HepG2 (cell line): ENCODE measurements at regions not wholly inside any gene's neighbourhood (a gene's known extent, or its start where the extent isn't known, plus 50 kb on each side); places are given as distances from the start of the nearest gene placed in this dataset.

Source experiments
- CTCF ChIP-seq: sonication (generic); formaldehyde crosslinking; IDR thresholded peaks from 2 replicates; pipeline ENCODE4 v1.5.0; 2020; ENCODE audit warnings: mild to moderate bottlenecking, missing genetic modification reagents, moderate library complexity
- ELF4 ChIP-seq: sonication (generic); formaldehyde crosslinking; IDR thresholded peaks from 2 replicates; pipeline ENCODE4 v1.5.0; 2020; ENCODE audit warnings: missing genetic modification reagents, mild to moderate bottlenecking, moderate library complexity, borderline replicate concordance
- NBN ChIP-seq: fragments of 450-650 bp; conservative IDR thresholded peaks from 2 replicates; pipeline ENCODE4 v1.6.1; 2017
- SRF ChIP-seq: IDR thresholded peaks from 2 replicates; pipeline ENCODE4 v1.6.1; 2011; ENCODE audit warnings: mild to moderate bottlenecking, low read depth, low read length, moderate library complexity
- TCF7L2 ChIP-seq: IDR thresholded peaks from 2 replicates; pipeline ENCODE4 v1.6.1; 2011; ENCODE audit warnings: mild to moderate bottlenecking, low read depth, low read length, moderate library complexity
- TMF1 ChIP-seq: sonication (generic); formaldehyde crosslinking; IDR thresholded peaks from 2 replicates; pipeline ENCODE4 v1.8.1; 2022; ENCODE audit warnings: low read depth, missing genetic modification reagents
- TRIM24 ChIP-seq: sonication (generic); formaldehyde crosslinking; IDR thresholded peaks from 2 replicates; pipeline ENCODE4 v1.8.0; 2022; ENCODE audit warnings: mild to moderate bottlenecking, missing genetic modification reagents
- YY1 ChIP-seq: IDR thresholded peaks from 2 replicates; pipeline ENCODE4 v1.6.1; 2011; ENCODE audit warnings: low read length, low read depth, moderate library complexity, mild to moderate bottlenecking; ENCODE audit not compliant: insufficient read depth, insufficient replicate concordance
- ZSCAN30 ChIP-seq: sonication (generic); formaldehyde crosslinking; IDR thresholded peaks from 2 replicates; pipeline ENCODE4 v1.5.0; 2020; ENCODE audit warnings: mild to moderate bottlenecking, missing genetic modification reagents

DNA sequence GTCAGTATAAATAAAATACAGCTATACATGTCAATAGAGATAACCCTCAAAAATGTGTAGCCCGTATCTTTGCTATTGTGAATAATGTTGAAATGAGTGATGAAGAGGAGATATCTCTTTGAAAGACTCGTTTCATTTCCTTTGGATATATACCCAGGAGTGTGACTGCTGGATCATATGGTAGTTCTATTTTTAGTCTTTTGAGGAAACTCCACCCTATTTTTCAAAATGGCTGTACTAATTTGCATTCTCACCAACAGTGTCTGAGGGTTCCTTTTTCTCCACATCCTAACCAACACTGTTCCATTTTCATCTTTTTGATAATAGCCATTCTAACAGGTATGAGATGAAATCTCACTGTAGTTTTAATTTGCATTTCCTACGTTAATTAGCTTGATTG, 237.5 kb upstream of the GBE1 start:
- TF ChIP-seq NBN, result no peak
- TF ChIP-seq ZSCAN30, result no peak
- TF ChIP-seq CTCF, result no peak
- TF ChIP-seq TMF1, result no peak
- no peak for TF ChIP-seq ELF4 (CRISPR knock-in tag)
- no peak for TF ChIP-seq TRIM24 (CRISPR knock-in tag)
- no peak for TF ChIP-seq TCF7L2
- TF ChIP-seq SRF, result no peak
- TF ChIP-seq YY1, result no peak
